ENCODE measurements at regions not wholly inside any gene's neighbourhood (a gene's known extent, or its start where the extent isn't known, plus 50 kb on each side); places are given as distances from the start of the nearest gene placed in this dataset.
"Not testable (repeated sequence)": the region's sequence is repeated elsewhere in the genome, so short reads cannot be mapped to it uniquely, and the experiment has no call there.

DNA sequence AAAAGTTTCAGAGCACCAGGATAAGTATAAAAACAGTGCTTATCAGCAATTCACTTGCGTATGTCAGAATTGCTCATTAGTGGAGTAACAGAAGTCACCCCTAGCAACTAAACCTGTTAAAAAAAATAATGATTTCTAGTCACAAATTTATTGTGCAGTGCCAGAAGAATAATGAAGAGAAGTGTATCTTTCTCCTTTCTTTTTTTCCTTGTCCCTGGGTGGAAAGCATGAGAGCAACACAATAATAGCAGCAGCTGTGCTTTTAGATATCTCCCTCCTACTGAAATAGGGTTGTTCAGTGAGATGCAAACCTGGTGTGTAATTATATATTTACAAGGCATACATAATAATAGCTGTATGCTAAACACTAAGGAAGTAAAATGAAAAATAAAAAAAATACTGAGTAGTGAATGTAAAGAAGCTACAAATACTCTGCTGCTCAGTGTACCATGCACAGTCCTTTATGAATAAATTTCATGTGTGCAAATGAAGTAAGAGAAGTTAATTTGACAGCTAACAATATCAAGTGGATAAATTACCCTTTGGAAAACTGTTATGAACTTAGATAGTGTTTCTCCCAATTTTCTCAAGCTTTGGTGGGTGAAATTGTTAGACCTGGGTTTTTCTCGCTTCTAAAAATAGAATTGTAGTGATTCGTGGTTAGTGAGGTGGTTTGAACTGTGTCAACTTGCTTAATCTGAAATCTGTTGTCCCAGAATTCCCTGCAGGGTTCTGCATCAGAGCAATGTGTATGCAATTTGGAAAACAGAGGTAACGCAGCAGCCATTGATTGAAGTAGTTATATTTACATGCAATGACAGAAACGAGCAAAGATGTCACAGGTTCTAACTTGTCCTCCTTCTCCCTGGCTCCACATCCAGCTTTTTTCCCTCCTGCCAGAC lies 125.7 kb upstream of the NDST3 start:
- H3K79me2 ChIP-seq (ENCODE audit: control insufficient read depth, low read length) = no peaks in the 10 kb centered on the region
- H3K27ac ChIP-seq (ENCODE audit: low read depth, low read length) = no peak overlapping the region
- H3K4me2 ChIP-seq (ENCODE audit: low read length) = no peak overlapping the region

DNA sequence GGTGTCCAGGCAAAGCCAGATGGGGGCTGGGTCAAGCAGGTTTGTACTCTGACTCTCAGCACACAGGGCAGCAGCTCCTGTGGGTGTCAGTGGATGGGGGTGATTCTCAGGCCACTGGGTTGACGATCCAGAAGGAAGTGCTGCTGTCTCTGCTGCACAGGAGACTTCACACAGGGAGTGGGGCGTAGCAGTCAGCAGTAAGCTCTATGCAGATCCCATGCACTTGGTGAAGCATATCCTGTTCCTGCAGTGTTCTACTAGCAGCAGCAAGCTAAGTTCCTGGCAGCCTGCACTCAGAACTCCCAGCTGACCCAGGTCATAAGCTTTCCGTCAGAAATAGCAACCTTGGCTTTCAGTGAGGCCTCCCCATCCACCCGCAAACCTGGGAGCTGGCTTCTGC lies 117.6 kb upstream of the NDST3 start:
- Histone ChIP-seq H3K4me2 (ENCODE audit: low read length) (no peak overlapping the region), H3F3A (ENCODE audit: control insufficient read depth, insufficient read depth) (no peaks in the 10 kb centered on the region), H3K4me3 (ENCODE audit: low read length) (no peak overlapping the region), H3K36me3 (ENCODE audit: control insufficient read depth, low read length) (no peaks in the 10 kb centered on the region), H3K4me1 (ENCODE audit: control insufficient read depth, low read length) (no peaks in the 10 kb centered on the region), H4K20me1 (ENCODE audit: control insufficient read depth, insufficient read depth, low read depth, low read length) (no peaks in the 10 kb centered on the region), H3K9me2 (replicated peaks; ENCODE audit: control insufficient read depth, low read length) (no peaks in the 10 kb centered on the region), H3K27ac (ENCODE audit: low read depth, low read length) (no peak overlapping the region), H3K9me3 (ENCODE audit: control insufficient read depth, insufficient read depth, low read length) (no peaks in the 10 kb centered on the region), H3K79me2 (ENCODE audit: control insufficient read depth, low read length) (no peaks in the 10 kb centered on the region), H3K27me3 (ENCODE audit: control insufficient read depth, low read length) (no peaks in the 10 kb centered on the region)
- TF ChIP-seq, protein P1, sequence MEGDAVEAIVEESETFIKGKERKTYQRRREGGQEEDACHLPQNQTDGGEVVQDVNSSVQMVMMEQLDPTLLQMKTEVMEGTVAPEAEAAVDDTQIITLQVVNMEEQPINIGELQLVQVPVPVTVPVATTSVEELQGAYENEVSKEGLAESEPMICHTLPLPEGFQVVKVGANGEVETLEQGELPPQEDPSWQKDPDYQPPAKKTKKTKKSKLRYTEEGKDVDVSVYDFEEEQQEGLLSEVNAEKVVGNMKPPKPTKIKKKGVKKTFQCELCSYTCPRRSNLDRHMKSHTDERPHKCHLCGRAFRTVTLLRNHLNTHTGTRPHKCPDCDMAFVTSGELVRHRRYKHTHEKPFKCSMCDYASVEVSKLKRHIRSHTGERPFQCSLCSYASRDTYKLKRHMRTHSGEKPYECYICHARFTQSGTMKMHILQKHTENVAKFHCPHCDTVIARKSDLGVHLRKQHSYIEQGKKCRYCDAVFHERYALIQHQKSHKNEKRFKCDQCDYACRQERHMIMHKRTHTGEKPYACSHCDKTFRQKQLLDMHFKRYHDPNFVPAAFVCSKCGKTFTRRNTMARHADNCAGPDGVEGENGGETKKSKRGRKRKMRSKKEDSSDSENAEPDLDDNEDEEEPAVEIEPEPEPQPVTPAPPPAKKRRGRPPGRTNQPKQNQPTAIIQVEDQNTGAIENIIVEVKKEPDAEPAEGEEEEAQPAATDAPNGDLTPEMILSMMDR (IDR thresholded peaks at IDR 0.05; ENCODE audit: low read depth, low read length, poor library complexity, severe bottlenecking) = no peak
- no peak for TF ChIP-seq EZH2phosphoT487 (IDR thresholded peaks at IDR 0.05; ENCODE audit: borderline replicate concordance, low read length)

More for the DNA sequence above, 125.7 kb upstream of the NDST3 start:
- Histone ChIP-seq H3F3A (ENCODE audit: control insufficient read depth, insufficient read depth) (no peaks in the 10 kb centered on the region), H4K20me1 (ENCODE audit: control insufficient read depth, insufficient read depth, low read depth, low read length) (no peaks in the 10 kb centered on the region), H3K4me1 (ENCODE audit: control insufficient read depth, low read length) (no peaks in the 10 kb centered on the region), H3K27me3 (ENCODE audit: control insufficient read depth, low read length) (no peaks in the 10 kb centered on the region), H3K9me2 (replicated peaks; ENCODE audit: control insufficient read depth, low read length) (no peaks in the 10 kb centered on the region), H3K4me3 (ENCODE audit: low read length) (no peak overlapping the region), H3K9me3 (ENCODE audit: control insufficient read depth, insufficient read depth, low read length) (no peaks in the 10 kb centered on the region), H3K36me3 (ENCODE audit: control insufficient read depth, low read length) (no peaks in the 10 kb centered on the region)
- no peak for TF ChIP-seq EZH2phosphoT487 (IDR thresholded peaks at IDR 0.05; ENCODE audit: borderline replicate concordance, low read length)
- TF ChIP-seq, protein P1 (IDR thresholded peaks at IDR 0.05; ENCODE audit: low read depth, low read length, poor library complexity, severe bottlenecking) = no peak

DNA sequence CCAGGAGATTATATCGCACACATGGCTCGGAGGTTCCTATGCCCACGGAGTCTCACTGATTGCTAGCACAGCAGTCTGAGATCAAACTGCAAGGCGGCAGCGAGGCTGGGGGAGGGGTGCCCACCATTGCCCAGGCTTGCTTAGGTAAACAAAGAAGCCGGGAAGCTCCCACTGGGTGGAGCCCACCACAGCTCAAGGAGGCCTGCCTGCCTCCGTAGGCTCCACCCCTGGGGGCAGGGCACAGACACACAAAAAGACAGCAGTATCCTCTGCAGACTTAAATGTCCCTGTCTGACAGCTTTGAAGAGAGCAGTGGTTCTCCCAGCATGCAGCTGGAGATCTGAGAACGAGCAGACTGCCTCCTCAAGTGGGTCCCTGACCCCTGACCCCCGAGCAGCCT lies 112.0 kb upstream of the NDST3 start:
- H3K79me2 ChIP-seq (ENCODE audit: control insufficient read depth, low read length); H3K27ac ChIP-seq (ENCODE audit: low read depth, low read length); H3K4me2 ChIP-seq (ENCODE audit: low read length); H3K9me3 ChIP-seq (ENCODE audit: control insufficient read depth, insufficient read depth, low read length); H3K9me2 ChIP-seq (replicated peaks; ENCODE audit: control insufficient read depth, low read length); H4K20me1 ChIP-seq (ENCODE audit: control insufficient read depth, insufficient read depth, low read depth, low read length); H3K4me3 ChIP-seq (ENCODE audit: low read length); H3K4me1 ChIP-seq (ENCODE audit: control insufficient read depth, low read length); H3K27me3 ChIP-seq (ENCODE audit: control insufficient read depth, low read length); H3F3A ChIP-seq (ENCODE audit: control insufficient read depth, insufficient read depth); H3K36me3 ChIP-seq (ENCODE audit: control insufficient read depth, low read length): not testable (repeated sequence)

DNA sequence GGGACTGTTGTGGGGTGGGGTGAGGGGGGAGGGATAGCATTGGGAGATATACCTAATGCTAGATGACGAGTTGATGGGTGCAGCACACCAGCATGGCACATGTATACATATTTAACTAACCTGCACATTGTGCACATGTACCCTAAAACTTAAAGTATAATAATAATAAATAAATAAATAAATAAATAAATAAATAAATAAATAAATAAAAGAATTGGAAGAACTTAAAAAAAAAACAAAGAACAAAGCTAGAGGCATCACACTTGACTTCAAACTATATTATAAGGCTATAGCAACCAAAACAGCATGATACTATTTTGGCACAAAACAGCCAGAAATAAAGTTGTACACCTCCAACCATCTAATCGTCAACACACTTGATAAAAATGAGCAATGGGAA lies 106.5 kb upstream of the NDST3 start:
- not testable (repeated sequence) for H3K4me3 ChIP-seq (ENCODE audit: low read length); H3K4me2 ChIP-seq (ENCODE audit: low read length); H3K9me3 ChIP-seq (ENCODE audit: control insufficient read depth, insufficient read depth, low read length); H3K9me2 ChIP-seq (replicated peaks; ENCODE audit: control insufficient read depth, low read length); H3K79me2 ChIP-seq (ENCODE audit: control insufficient read depth, low read length); H3K27ac ChIP-seq (ENCODE audit: low read depth, low read length); H4K20me1 ChIP-seq (ENCODE audit: control insufficient read depth, insufficient read depth, low read depth, low read length); H3K27me3 ChIP-seq (ENCODE audit: control insufficient read depth, low read length); H3K4me1 ChIP-seq (ENCODE audit: control insufficient read depth, low read length); H3K36me3 ChIP-seq (ENCODE audit: control insufficient read depth, low read length); H3F3A ChIP-seq (ENCODE audit: control insufficient read depth, insufficient read depth)
